Type B pancreatic cell (in vitro differentiated cells): ENCODE measurements at regions not wholly inside any gene's neighbourhood (a gene's known extent, or its start where the extent isn't known, plus 50 kb on each side); places are given as distances from the start of the nearest gene placed in this dataset.
A peak's percentile ranks its signal among the peaks of the same experiment; 100 is the strongest.

ENCODE experiments used
- DNase-seq: peaks from one replicate; pipeline ENCODE4 v3.0.0; 2021; ENCODE audit warnings: mixed read lengths; ENCODE audit not compliant: unreplicated experiment; ENCODE audit errors: extremely low spot score
- H3K27ac Mint-ChIP-seq: 2 replicates; pipeline ENCODE4 v1.8.0; 2021; ENCODE audit warnings: mild to moderate bottlenecking, mixed read lengths
- H3K27me3 Mint-ChIP-seq: 2 replicates; pipeline ENCODE4 v1.8.0; 2021; ENCODE audit warnings: mixed read lengths
- H3K36me3 Mint-ChIP-seq: 2 replicates; pipeline ENCODE4 v1.8.0; 2021; ENCODE audit warnings: mixed read lengths
- H3K4me1 Mint-ChIP-seq: one replicate; pipeline ENCODE4 v1.8.0; 2021; ENCODE audit warnings: mixed read lengths; ENCODE audit not compliant: unreplicated experiment
- H3K4me3 Mint-ChIP-seq: 2 replicates; pipeline ENCODE4 v1.8.0; 2021; ENCODE audit warnings: mild to moderate bottlenecking, mixed read lengths
- H3K9me3 Mint-ChIP-seq: 2 replicates; pipeline ENCODE4 v1.8.0; 2021; ENCODE audit warnings: mixed read lengths
- CTCF ChIP-seq: fragments of 200-600 bp; sonication (generic); conservative IDR thresholded peaks from 2 replicates; pipeline ENCODE4 v1.5.0; 2021; ENCODE audit warnings: antibody characterized with exemption, mild to moderate bottlenecking

- Mint-ChIP-seq H3K9me3 (peaks cover 20% of the 10 kb centered on the region), H3K4me3 (no peak overlapping the region), H3K27ac (peak overlapping the region; percentile 37), H3K27me3 (no peaks in the 10 kb centered on the region), H3K4me1 (peaks cover 46% of the 10 kb centered on the region), H3K36me3 (no peaks in the 10 kb centered on the region)
- DNase-seq: no peak
- no peak for TF ChIP-seq CTCF
Measured at GRCh38 chr3:177523067-177523675, 325.9 kb upstream of the TBL1XR1 start.

- H3K27ac Mint-ChIP-seq: no peak overlapping the region
- no peak for TF ChIP-seq CTCF
- H3K9me3 Mint-ChIP-seq: peaks cover 20% of the 10 kb centered on the region
- no peaks in the 10 kb centered on the region for H3K27me3 Mint-ChIP-seq
- H3K4me1 Mint-ChIP-seq: peaks cover 51% of the 10 kb centered on the region
- DNase-seq: no peak
- no peak overlapping the region for H3K4me3 Mint-ChIP-seq
- peaks cover 4% of the 10 kb centered on the region for H3K36me3 Mint-ChIP-seq
Measured at GRCh38 chr3:177523872-177524438, 326.7 kb upstream of the TBL1XR1 start.

GRCh38 chr3:177524742-177525141 lies 327.5 kb upstream of the TBL1XR1 start:
- Mint-ChIP-seq H3K36me3 (peaks cover 4% of the 10 kb centered on the region), H3K9me3 (peaks cover 15% of the 10 kb centered on the region), H3K4me1 (peaks cover 47% of the 10 kb centered on the region), H3K27me3 (no peaks in the 10 kb centered on the region), H3K4me3 (no peak overlapping the region), H3K27ac (no peak overlapping the region)
- no peak for DNase-seq
- no peak for TF ChIP-seq CTCF

- H3K9me3 Mint-ChIP-seq: peaks cover 15% of the 10 kb centered on the region
- H3K4me3 Mint-ChIP-seq: no peak overlapping the region
- peaks cover 4% of the 10 kb centered on the region for H3K36me3 Mint-ChIP-seq
Measured at GRCh38 chr3:177525414-177525813, 328.1 kb upstream of the TBL1XR1 start.

GRCh38 chr3:177525987-177526712 lies 328.9 kb upstream of the TBL1XR1 start:
- no peak for DNase-seq
- Mint-ChIP-seq H3K9me3 (peaks cover 15% of the 10 kb centered on the region), H3K27me3 (no peaks in the 10 kb centered on the region), H3K27ac (no peak overlapping the region), H3K36me3 (peaks cover 4% of the 10 kb centered on the region), H3K4me1 (peaks cover 56% of the 10 kb centered on the region), H3K4me3 (no peak overlapping the region)
- TF ChIP-seq CTCF: no peak

More at GRCh38 chr3:177525414-177525813, 328.1 kb upstream of the TBL1XR1 start:
- Mint-ChIP-seq H3K27ac (no peak overlapping the region), H3K27me3 (no peaks in the 10 kb centered on the region), H3K4me1 (peaks cover 51% of the 10 kb centered on the region)
- no peak for TF ChIP-seq CTCF
- no peak for DNase-seq
